ENCODE measurements at regions not wholly inside any gene's neighbourhood (a gene's known extent, or its start where the extent isn't known, plus 50 kb on each side); places are given as distances from the start of the nearest gene placed in this dataset.
"Not testable (repeated sequence)": the region's sequence is repeated elsewhere in the genome, so short reads cannot be mapped to it uniquely, and the experiment has no call there.

DNA sequence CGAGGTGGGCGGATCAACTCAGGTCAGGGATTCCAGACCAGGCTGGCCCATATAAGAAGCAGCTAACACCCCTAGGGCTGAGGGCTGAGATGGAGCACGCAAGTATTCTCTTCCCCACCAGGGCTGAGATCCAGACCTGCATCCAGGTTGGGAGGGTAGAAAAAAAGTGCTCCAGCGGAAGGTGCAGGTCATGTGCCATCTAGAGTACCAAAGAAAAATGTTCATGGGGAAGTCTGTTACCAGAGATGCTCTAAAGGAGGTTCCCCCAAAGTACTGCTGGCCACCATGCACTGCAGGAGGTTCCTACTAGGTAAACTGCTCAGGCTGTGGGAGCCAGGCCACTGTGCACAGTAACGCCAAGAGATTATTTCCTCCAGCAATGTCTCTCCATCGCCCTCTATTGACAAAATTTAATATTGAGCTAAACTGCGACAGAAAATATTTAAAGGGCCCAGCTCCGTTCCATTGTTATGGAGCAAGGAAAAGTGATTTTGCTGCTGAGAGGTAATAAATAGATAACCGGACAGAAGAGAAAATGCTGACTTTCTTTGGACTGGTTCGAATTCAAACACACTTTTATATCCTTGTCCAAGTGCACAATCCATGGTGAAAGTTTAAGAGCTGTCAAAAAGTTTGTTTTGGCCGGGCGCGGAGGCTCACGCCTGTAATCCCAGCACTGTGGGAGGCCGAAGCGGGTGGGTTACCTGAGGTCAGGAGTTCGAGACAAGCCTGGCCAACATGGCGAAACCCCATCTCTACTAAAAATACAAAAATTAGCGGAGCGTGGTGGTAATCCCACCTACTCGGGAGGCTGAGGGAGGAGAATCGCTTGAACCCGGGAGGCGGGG lies 159.9 kb downstream of the OR2B2 start:
- peak; percentile 70 to 87 (median 78) for TF ChIP-seq CTCF (IDR thresholded peaks at IDR 0.05)
- TF ChIP-seq EP300 (IDR thresholded peaks at IDR 0.05): no peak
- Histone ChIP-seq H3K27me3 (peaks cover 29% of the 10 kb centered on the region), H3K36me3 (no peaks in the 10 kb centered on the region), H3K27ac (peak overlapping the region; percentile 60 to 82 (median 78)), H3K9me3 (no peaks in the 10 kb centered on the region), H3K4me3 (peak overlapping the region; percentile 67 to 80), H3K4me1 (peaks cover 0 to 21% (median 0%) of the 10 kb centered on the region in 3 donors)
- 0 to 11% methylated on average over 6 to 15 of the region's 24 CpGs for WGBS, 2 donors (ENCODE audit: low coverage in 1 of 2)
- peak; percentile 86 for ATAC-seq

DNA sequence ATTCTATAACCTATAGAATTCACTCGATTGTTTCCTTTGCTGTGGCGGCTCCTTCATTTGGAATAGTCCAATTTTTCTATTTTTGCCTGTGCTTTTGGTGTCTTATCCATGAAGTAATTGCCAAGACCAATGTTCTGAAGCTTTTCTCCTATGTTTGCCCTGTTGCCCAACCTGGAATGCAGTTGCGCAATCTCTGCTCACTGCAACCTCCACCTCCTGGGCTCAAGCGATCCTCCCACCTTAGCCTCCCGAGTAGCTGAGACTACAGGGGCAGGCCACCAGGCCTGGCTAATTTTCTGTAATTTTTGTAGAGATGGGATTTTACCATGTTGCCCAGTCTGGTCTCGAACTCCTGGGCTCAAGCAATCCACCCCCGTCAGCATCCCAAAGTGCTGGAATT lies 163.5 kb downstream of the OR2B2 start:
- Histone ChIP-seq H3K4me1 (peaks cover 0 to 11% (median 0%) of the 10 kb centered on the region in 3 donors), H3K36me3 (no peaks in the 10 kb centered on the region), H3K4me3 (no peak overlapping the region), H3K27ac (no peak overlapping the region), H3K27me3 (peaks cover 42% of the 10 kb centered on the region), H3K9me3 (no peaks in the 10 kb centered on the region)
- ATAC-seq: no peak
- WGBS, 2 donors (ENCODE audit: low coverage in 1 of 2): 72 to 77% methylated on average over 3 to 4 of the region's 7 CpGs
- no peak for TF ChIP-seq POLR2A (IDR thresholded peaks at IDR 0.05)
- no peak for TF ChIP-seq CTCF (IDR thresholded peaks at IDR 0.05)
- TF ChIP-seq POLR2AphosphoS5 (IDR thresholded peaks at IDR 0.05): no peak
- no peak for TF ChIP-seq EP300 (IDR thresholded peaks at IDR 0.05)

DNA sequence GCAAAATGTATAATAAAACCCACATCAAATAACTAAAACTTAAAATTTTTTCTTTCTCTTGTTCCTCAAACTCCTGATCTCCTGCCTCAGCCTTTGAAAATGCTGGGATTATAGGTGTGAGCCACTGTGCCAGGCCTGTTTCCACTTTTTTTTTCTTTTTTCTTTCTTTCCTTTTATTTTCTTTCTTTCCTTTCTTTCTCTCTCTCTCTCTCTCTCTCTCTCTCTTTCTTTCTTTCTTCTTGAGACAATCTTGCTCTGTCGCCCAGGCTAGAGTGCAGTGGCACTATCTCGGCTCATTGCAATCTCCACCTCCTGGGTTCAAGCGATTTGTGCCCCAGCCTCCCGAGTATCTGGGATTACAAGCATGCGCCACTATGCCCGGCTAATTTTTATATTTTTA lies 164.6 kb downstream of the OR2B2 start:
- Histone ChIP-seq H3K27ac (no peak overlapping the region), H3K4me1 (peaks cover 0 to 6% (median 0%) of the 10 kb centered on the region in 3 donors), H3K9me3 (no peaks in the 10 kb centered on the region), H3K27me3 (peaks cover 53% of the 10 kb centered on the region), H3K4me3 (no peak overlapping the region), H3K36me3 (no peaks in the 10 kb centered on the region)
- no peak for ATAC-seq
- WGBS, 2 donors (ENCODE audit: low coverage in 1 of 2): 80 to 90% methylated on average over 5 of the region's 6 CpGs
- TF ChIP-seq CTCF (IDR thresholded peaks at IDR 0.05): no peak
- no peak for TF ChIP-seq EP300 (IDR thresholded peaks at IDR 0.05)
- TF ChIP-seq POLR2A (IDR thresholded peaks at IDR 0.05): no peak

GRCh38 chr6:27746860-27747259 lies 165.3 kb downstream of the OR2B2 start:
- H3K4me3 ChIP-seq, H3K4me1 ChIP-seq, H3K27ac ChIP-seq, ATAC-seq, H3K36me3 ChIP-seq, H3K9me3 ChIP-seq: not testable (repeated sequence)
- 57 to 62% methylated on average over 4 of the region's 4 CpGs for WGBS, 2 donors (ENCODE audit: low coverage in 1 of 2)
- H3K27me3 ChIP-seq: peaks cover 60% of the 10 kb centered on the region

- Histone ChIP-seq H3K4me3 (no peak overlapping the region), H3K4me1 (no peaks in the 10 kb centered on the region), H3K36me3 (no peaks in the 10 kb centered on the region), H3K27ac (no peak overlapping the region), H3K27me3 (peaks cover 87% of the 10 kb centered on the region), H3K9me3 (no peaks in the 10 kb centered on the region)
- ATAC-seq: no peak
- no peak for TF ChIP-seq POLR2AphosphoS5 (IDR thresholded peaks at IDR 0.05)
- no peak for TF ChIP-seq POLR2A (IDR thresholded peaks at IDR 0.05)
- TF ChIP-seq EP300 (IDR thresholded peaks at IDR 0.05): no peak
- TF ChIP-seq CTCF (IDR thresholded peaks at IDR 0.05): no peak
- WGBS, 2 donors (ENCODE audit: low coverage in 1 of 2): 7 to 17% methylated on average over 7 of the region's 7 CpGs
Measured at GRCh38 chr6:27743787-27744186, 168.4 kb downstream of the OR2B2 start.

All from gastroesophageal sphincter (tissue), 4 donors.